Upper lobe of right lung (tissue), 1 donor: ENCODE measurements at regions not wholly inside any gene's neighbourhood (a gene's known extent, or its start where the extent isn't known, plus 50 kb on each side); places are given as distances from the start of the nearest gene placed in this dataset.

Experiments used
- ATAC-seq: fragments of 200-7000 bp; cut with Tn5 transposase; one replicate; pipeline ENCODE4 v1.9.1; 2020; ENCODE audit warnings: mild to moderate bottlenecking, moderate library complexity
- DNase-seq: peaks from one replicate; pipeline ENCODE4 v3.0.0-alpha.2; 2020
- H3K27ac ChIP-seq: fragments of 200-600 bp; one replicate; pipeline ENCODE4 v1.8.0; 2022
- H3K27me3 ChIP-seq: fragments of 200-600 bp; one replicate; pipeline ENCODE4 v1.8.0; 2022; ENCODE audit warnings: mild to moderate bottlenecking
- H3K36me3 ChIP-seq: fragments of 200-600 bp; one replicate; pipeline ENCODE4 v1.8.0; 2022
- H3K4me1 ChIP-seq: fragments of 200-600 bp; one replicate; pipeline ENCODE4 v1.8.0; 2022
- H3K4me3 ChIP-seq: fragments of 200-600 bp; one replicate; pipeline ENCODE4 v1.8.0; 2022; ENCODE audit warnings: mild to moderate bottlenecking
- H3K9me3 ChIP-seq: fragments of 200-600 bp; one replicate; pipeline ENCODE4 v1.8.0; 2022
- CTCF ChIP-seq: fragments of 200-600 bp; IDR thresholded peaks from one replicate; pipeline ENCODE4 v1.8.0; 2022; ENCODE audit warnings: antibody characterized with exemption
- intact Hi-C: fragments of 100-400 bp; cut with DNase I; formaldehyde crosslinking; loops from one replicate; pipeline ENCODE4 v1.11.0; 2022
- donor health status: DM: no; HTN: yes; CAD: no; lungs with severe emphysema.

GRCh38 chr9:80946496-80947170 lies 742.7 kb downstream of the TLE1 start:
- DNase-seq (no peak), ATAC-seq (no peak)
- intact Hi-C loops = no loop called here
- Histone ChIP-seq H3K4me3 (no peak overlapping the region), H3K27ac (no peak overlapping the region), H3K36me3 (no peaks in the 10 kb centered on the region), H3K4me1 (no peaks in the 10 kb centered on the region), H3K9me3 (no peaks in the 10 kb centered on the region), H3K27me3 (no peaks in the 10 kb centered on the region)
- TF ChIP-seq CTCF = no peak

- Histone ChIP-seq H3K9me3 (no peaks in the 10 kb centered on the region), H3K27me3 (no peaks in the 10 kb centered on the region), H3K4me3 (no peak overlapping the region), H3K4me1 (no peaks in the 10 kb centered on the region), H3K36me3 (no peaks in the 10 kb centered on the region), H3K27ac (no peak overlapping the region)
- no peak for TF ChIP-seq CTCF
- intact Hi-C loops = no loop called here
- DNase-seq (no peak), ATAC-seq (no peak)
Measured at GRCh38 chr9:80945436-80945835, 743.9 kb downstream of the TLE1 start.

GRCh38 chr9:80937645-80938044 lies 751.7 kb downstream of the TLE1 start:
- intact Hi-C loops = no loop called here
- H3K27ac ChIP-seq = no peak overlapping the region
- H3K36me3 ChIP-seq = no peaks in the 10 kb centered on the region
- no peak for ATAC-seq
- no peaks in the 10 kb centered on the region for H3K4me1 ChIP-seq
- no peak overlapping the region for H3K4me3 ChIP-seq
- no peak for DNase-seq
- H3K9me3 ChIP-seq = no peaks in the 10 kb centered on the region
- TF ChIP-seq CTCF = no peak
- H3K27me3 ChIP-seq = no peaks in the 10 kb centered on the region

GRCh38 chr9:80934095-80934494 lies 755.3 kb downstream of the TLE1 start:
- H3K27me3 ChIP-seq = no peaks in the 10 kb centered on the region
- H3K36me3 ChIP-seq = no peaks in the 10 kb centered on the region
- no peak overlapping the region for H3K4me3 ChIP-seq

GRCh38 chr9:80932947-80933780 lies 756.2 kb downstream of the TLE1 start:
- DNase-seq = no peak
- Histone ChIP-seq H3K4me3 (no peak overlapping the region), H3K36me3 (no peaks in the 10 kb centered on the region), H3K4me1 (no peaks in the 10 kb centered on the region), H3K27me3 (no peaks in the 10 kb centered on the region), H3K27ac (no peak overlapping the region), H3K9me3 (no peaks in the 10 kb centered on the region)
- TF ChIP-seq CTCF = no peak
- ATAC-seq = no peak
- intact Hi-C loops = no loop called here

More at GRCh38 chr9:80934095-80934494, 755.3 kb downstream of the TLE1 start:
- no peaks in the 10 kb centered on the region for H3K9me3 ChIP-seq
- ATAC-seq (no peak), DNase-seq (no peak)
- H3K27ac ChIP-seq = no peak overlapping the region
- TF ChIP-seq CTCF = no peak
- H3K4me1 ChIP-seq = no peaks in the 10 kb centered on the region
- intact Hi-C loops = no loop called here
